GM19351 (cell line): ENCODE measurements at regions not wholly inside any gene's neighbourhood (a gene's known extent, or its start where the extent isn't known, plus 50 kb on each side); places are given as distances from the start of the nearest gene placed in this dataset.
"Not testable (repeated sequence)": the region's sequence is repeated elsewhere in the genome, so short reads cannot be mapped to it uniquely, and the experiment has no call there.

Experiments used
- ATAC-seq: cut with Tn5 transposase; IDR thresholded peaks from one replicate; pipeline ENCODE4 v1.9.1; 2021; ENCODE audit warnings: mild to moderate bottlenecking, moderate library complexity; ENCODE audit not compliant: unreplicated experiment

DNA sequence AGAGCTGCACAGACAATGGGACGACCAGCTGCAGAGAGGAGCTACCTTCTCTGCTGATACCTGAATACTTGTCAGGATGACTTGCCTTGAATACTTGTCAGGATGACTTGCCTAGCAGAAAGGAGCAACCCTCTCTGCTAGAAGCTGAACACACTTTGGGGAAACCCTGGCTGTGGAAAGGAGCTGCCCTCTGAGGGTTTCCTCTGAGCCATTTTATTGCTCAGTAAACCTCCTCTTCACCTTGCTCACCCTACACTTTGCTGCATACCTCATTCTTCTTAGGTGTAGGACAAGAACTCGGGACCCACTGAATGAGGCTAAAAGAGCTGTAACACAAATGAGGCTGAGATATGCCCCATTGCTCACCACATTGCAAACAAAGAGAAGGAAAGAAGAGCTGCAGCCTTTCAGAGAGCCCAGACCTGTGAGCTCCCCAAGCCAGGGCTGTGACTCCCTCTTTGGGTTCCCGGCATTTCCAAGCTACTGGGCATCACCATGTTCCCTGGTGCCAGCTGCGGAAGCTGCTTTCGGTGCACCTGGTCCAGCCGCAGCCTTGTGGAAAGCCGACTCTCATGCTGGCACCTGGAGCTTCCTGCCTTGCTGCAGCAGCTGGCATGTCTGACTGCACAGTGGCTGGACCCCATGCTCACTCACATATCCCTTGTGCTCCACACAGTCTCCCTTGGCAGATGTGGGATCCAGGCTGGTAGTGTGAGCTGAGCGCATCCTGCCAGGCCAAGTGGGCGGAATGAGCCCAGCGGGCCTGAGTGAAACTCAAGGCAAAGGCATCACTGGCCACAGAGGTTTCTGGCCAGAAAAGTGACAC lies 106.7 kb upstream of the AHI1 start:
- ATAC-seq, result no peak

DNA sequence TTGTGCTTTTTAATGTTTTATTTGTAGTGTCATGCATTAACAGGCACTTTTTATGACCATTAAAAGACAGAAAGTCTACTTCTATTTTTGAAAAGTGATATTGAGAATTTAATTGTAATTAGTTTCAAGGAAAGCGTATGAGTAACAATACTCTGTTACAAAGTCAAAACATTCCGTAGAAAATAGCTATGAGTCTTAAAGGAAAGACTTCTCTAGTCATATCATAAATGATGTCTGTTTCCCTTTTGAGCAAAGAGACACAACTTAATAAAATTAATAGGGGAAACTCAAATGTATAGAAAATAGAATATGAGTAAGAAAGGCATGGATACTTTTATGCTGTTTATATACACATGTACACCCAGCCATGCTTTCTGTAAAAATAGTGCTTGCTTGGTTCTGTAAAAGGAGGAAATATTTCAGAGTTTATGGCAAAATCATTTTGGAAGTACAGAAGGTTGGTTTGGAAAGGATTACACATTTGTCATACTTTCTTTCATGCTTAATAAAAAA lies 107.8 kb upstream of the AHI1 start:
- no peak for ATAC-seq

- no peak for ATAC-seq
Observed at GRCh38 chr6:135606392-135606791, 108.9 kb upstream of the AHI1 start.

GRCh38 chr6:135608031-135608430 lies 110.5 kb upstream of the AHI1 start:
- ATAC-seq, result no peak

DNA sequence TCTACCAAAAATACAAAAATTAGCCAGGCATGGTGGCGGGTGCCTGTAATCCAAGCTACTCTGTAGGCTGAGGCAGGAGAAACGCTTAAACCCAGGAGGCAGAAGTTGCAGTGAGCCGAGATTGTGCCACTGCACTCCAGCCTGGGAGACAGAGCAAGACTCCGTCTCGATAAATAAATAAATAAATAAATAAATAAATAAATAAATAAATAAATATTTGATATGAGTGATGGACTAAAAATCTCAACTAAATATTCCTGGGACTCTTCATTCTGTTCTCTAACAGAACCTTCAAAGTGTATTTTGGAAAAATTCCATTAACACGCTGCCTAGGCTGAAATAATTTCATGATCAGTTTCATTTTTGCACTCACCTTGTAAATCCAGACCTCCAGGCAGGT lies 112.7 kb upstream of the AHI1 start:
- ATAC-seq, result not testable (repeated sequence)

DNA sequence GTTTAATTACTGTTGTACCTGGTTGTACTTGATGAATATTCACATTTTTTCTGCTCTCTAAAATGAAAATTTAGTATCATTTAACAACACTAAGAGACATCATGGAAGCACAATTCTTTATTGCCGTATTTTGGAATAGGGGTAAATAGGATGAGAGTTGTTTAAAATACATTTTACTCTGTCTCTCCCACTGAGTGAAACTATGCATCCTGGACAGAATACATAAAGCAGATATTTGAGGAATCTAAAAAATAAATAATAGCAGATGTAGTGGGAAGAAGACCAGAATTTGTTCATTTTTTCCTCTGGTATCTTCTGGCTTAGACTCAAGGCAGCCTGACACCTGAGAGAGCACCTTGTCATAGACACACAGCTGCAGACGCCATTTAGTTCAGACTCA lies 119.1 kb upstream of the AHI1 start:
- ATAC-seq, result no peak

- ATAC-seq, result no peak
Observed at GRCh38 chr6:135617222-135617621, 119.7 kb upstream of the AHI1 start.

GRCh38 chr6:135622081-135622480 lies 124.5 kb upstream of the AHI1 start:
- ATAC-seq, result no peak

- no peak for ATAC-seq
Observed at GRCh38 chr6:135623979-135624378, 126.4 kb upstream of the AHI1 start.

GRCh38 chr6:135624402-135625295 lies 127.1 kb upstream of the AHI1 start:
- no peak for ATAC-seq

- ATAC-seq, result not testable (repeated sequence)
Observed at GRCh38 chr6:135626001-135626400, 128.5 kb upstream of the AHI1 start.

DNA sequence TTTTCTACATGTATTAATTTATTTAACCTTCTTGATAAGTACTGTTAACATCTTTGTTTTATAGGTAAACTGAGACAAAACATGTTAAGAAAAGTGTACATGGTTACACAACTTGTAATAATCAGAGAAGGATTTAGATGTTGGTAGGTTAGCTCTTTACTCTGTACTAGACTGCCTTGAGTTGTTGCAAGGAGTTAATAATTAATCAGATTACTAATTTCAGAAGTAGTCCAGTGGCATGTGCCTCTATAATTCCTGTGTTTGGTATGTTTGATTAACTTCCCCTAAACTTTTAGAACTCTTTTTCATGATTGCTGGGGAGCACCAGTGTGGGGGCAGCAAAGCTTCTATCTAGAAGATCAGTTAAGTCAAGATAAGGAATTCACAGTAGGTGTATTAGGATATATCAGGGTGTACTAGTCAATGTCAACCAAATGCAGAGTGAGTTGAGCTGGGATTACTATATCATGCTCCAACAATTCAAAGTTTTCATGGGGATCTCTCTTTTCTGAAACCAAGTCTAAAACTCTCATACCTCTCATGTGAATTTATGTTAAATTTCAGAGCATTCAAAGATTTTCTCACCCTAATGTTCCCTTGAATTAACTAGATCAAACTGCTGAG lies 129.7 kb upstream of the AHI1 start:
- ATAC-seq, result no peak

GRCh38 chr6:135630789-135631376 lies 133.3 kb upstream of the AHI1 start:
- ATAC-seq, result no peak

GRCh38 chr6:135631821-135632220 lies 134.3 kb upstream of the AHI1 start:
- no peak for ATAC-seq

- ATAC-seq, result no peak
Observed at GRCh38 chr6:135633573-135633972, 136.0 kb upstream of the AHI1 start.

DNA sequence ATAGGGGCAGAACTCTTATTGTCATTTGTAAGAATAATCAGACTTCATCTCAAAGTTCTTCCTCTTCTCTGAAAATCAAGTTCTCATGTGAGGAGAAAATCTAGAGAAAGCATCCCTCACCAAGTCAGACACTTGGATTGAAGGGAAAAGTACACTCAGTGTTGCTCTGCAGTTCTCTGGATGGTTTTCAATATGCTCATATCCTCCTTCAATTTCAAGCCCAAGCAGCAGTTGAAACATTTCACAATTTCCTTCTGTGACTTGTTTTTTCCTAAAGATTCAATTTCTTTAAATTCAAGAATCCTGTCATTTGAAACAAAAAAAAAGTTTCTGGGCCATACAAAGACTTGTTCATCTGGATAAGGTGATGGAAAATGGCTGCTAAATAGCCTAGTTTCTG lies 140.2 kb upstream of the AHI1 start:
- ATAC-seq, result no peak

GRCh38 chr6:135638108-135638507 lies 140.6 kb upstream of the AHI1 start:
- ATAC-seq, result no peak

DNA sequence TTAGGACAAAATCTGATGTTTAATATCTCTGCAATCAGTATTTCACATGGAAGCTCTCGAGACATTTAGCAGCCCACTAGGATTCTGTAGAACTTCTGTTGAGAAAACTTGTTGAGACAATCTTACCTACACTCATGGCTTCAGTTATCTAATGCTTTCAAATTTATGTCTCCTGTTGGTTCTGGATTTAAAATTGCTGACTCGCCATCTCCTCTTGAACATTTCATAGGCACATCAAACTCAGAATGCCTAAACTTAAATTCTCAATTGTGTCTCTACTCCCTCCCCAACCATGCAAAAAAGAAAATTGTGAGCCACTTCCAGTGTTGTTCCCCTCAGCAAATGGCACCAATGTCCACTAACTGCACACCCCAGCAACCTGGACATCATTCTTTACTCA lies 142.5 kb upstream of the AHI1 start:
- ATAC-seq, result no peak

- peak; percentile 87 for ATAC-seq
Observed at GRCh38 chr6:135640449-135641111, 143.0 kb upstream of the AHI1 start.

- ATAC-seq, result no peak
Observed at GRCh38 chr6:135642912-135643311, 145.4 kb upstream of the AHI1 start.
